Heart right ventricle (tissue), 16 donors: ENCODE measurements at regions not wholly inside any gene's neighbourhood (a gene's known extent, or its start where the extent isn't known, plus 50 kb on each side); places are given as distances from the start of the nearest gene placed in this dataset.

ENCODE experiments used
- ATAC-seq, 8 donors: fragments of 200-7000 bp; cut with Tn5 transposase; one replicate each; pipeline ENCODE4 v1.9.1; 2020; ENCODE audit warnings: mild to moderate bottlenecking in 8 of 8, moderate library complexity in 8 of 8, moderate number of reproducible peaks in 1 of 8
- DNase-seq, 2 donors: peaks; one replicate each; pipeline ENCODE4 v3.0.0-alpha.2; 2020
- H3K27ac ChIP-seq, 10 donors: fragments of 200-600 bp; sonication (generic) in 2 of 10; one replicate each; pipeline versions ENCODE4 v1.5.0 to v1.8.0; 2020 to 2022; ENCODE audit warnings: mild to moderate bottlenecking in 3 of 10
- H3K27me3 ChIP-seq, 7 donors: fragments of 200-600 bp; one replicate each; pipeline ENCODE4 v1.8.0; 2021 to 2022; ENCODE audit warnings: mild to moderate bottlenecking in 2 of 7
- H3K36me3 ChIP-seq, 9 donors: fragments of 200-600 bp; sonication (generic) in 1 of 9; one replicate each; pipeline versions ENCODE4 v1.5.0 to v1.8.0; 2020 to 2022; ENCODE audit warnings: mild to moderate bottlenecking in 2 of 9
- H3K4me1 ChIP-seq, 9 donors: fragments of 200-600 bp; sonication (generic) in 1 of 9; one replicate each; pipeline versions ENCODE4 v1.5.0 to v1.8.0; 2020 to 2022; ENCODE audit warnings: mild to moderate bottlenecking in 4 of 9
- H3K4me3 ChIP-seq, 10 donors: fragments of 200-600 bp; sonication (generic) in 2 of 10; one replicate each; pipeline versions ENCODE4 v1.5.0 to v1.8.0; 2020 to 2022; ENCODE audit warnings: mild to moderate bottlenecking in 7 of 10, moderate library complexity in 2 of 10
- H3K9me3 ChIP-seq, 11 donors: fragments of 200-600 bp in 10 of 11; sonication (generic) in 2 of 11; one replicate each; pipeline versions ENCODE4 v1.5.0 to v1.8.0; 2013 to 2022; ENCODE audit warnings: mild to moderate bottlenecking in 2 of 11, control low read depth in 1 of 11, moderate library complexity in 1 of 11
- CTCF ChIP-seq, 9 donors: fragments of 200-600 bp; sonication (generic) in 2 of 9; IDR thresholded peaks; one replicate each; pipeline versions ENCODE4 v1.5.0 to v1.8.0; 2021 to 2022; ENCODE audit warnings: antibody characterized with exemption in 9 of 9, mild to moderate bottlenecking in 5 of 9, moderate library complexity in 1 of 9
- WGBS, 2 donors: extraction: QIAGEN DNeasy Blood & Tissue Kit; methylation state at CpG; one replicate each; pipeline ENCODE4 v1.1.7; 2013; ENCODE audit warnings: inconsistent platforms in 1 of 2; 5-methylcytosine and 5-hydroxymethylcytosine counted together
- intact Hi-C, 10 donors: fragments of 100-400 bp; cut with DNase I; formaldehyde crosslinking; loops; one replicate each; pipeline versions ENCODE4 v1.11.1 to v1.14.2; 2022
- donor health status: Arrhythmogenic right ventricular cardiomyopathy.
- donor health status: ischemic (EF 13 %, LVEDD 7.1; RV severe dilation, severe dysfunction).
- donor health status: healthy with polysubstance abuse.
- donor health status: DM: no; HTN: yes; CAD: no.
- donor health status: DM: no; HTN: no; CAD: no.
- donor health status: ischemic (EF 25% LVEDD 6.9; RV normal size, moderate dysfunction).
- donor health status: ischemic (EF 25% LVEDD 5.7; RV mildly dilated, moderate dysfunction).
- donor health status: healthy.
- donor health status: DM: yes; HTN: yes; CAD: no.
- donor health status: Ischemic cardiomyopathy.
- donor health status: ischemic (EF 35%, LVEDD 5.7; RV mildly dilated, moderate dysfunction).
- donor health status: nonischemic (EF 11% LVEDD 7.7; RV severe dilation, severe dysfunction).
- donor health status: DM: yes; HTN: yes; CAD: no.
- donor health status: PGD.
- donor health status: ischemic (EF 29% LVEDD 5.4; RV normal size, mild dysfunction).
- donor health status: nonischemic (EF 23%, LVEDD 6.1; RV moderate dilation, normal function).

GRCh38 chr2:82246220-82246775, 1941.7 kb upstream of the LRRTM1 start:
- Histone ChIP-seq H3K36me3 (no peaks in the 10 kb centered on the region), H3K27ac (no peak overlapping the region), H3K4me1 (no peaks in the 10 kb centered on the region), H3K9me3 (peaks cover 0 to 13% (median 0%) of the 10 kb centered on the region in 11 donors), H3K4me3 (no peak overlapping the region), H3K27me3 (no peaks in the 10 kb centered on the region)
- DNase-seq, result no peak
- WGBS, 2 donors, result 68 to 82% methylated on average over 1 of the region's 1 CpG
- no peak for ATAC-seq
- TF ChIP-seq CTCF (IDR thresholded peaks at IDR 0.05), result no peak
- intact Hi-C loops, result no loop called here

DNA sequence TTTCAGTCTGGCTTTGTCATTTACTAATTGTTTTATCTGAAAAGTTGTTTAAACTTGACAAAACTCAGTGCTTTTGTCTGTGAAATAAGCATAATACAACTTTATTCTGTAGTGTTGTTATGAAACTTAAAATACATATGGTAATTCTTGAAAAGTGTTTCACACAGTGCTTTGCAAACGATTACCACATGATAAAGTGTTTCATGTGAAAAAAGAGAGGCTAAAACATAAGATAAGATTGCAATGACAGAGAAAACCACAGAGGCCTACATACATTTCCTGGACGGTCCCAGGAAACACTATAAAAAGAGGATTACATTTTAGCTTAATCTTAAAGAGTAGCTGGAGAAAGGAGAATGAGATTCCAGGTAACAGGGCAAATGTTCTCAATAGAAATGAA, 1934.6 kb upstream of the LRRTM1 start:
- H3K27me3 ChIP-seq, result no peaks in the 10 kb centered on the region
- no peaks in the 10 kb centered on the region for H3K36me3 ChIP-seq
- TF ChIP-seq CTCF (IDR thresholded peaks at IDR 0.05), result no peak
- intact Hi-C loops, result no loop called here
- peaks cover 0 to 20% (median 0%) of the 10 kb centered on the region in 11 donors for H3K9me3 ChIP-seq
- H3K4me3 ChIP-seq, result no peak overlapping the region
- DNase-seq, result no peak
- no peak overlapping the region for H3K27ac ChIP-seq
- WGBS, 2 donors, result 35 to 36% methylated on average over 2 of the region's 2 CpGs
- no peaks in the 10 kb centered on the region for H3K4me1 ChIP-seq
- ATAC-seq, result no peak

DNA sequence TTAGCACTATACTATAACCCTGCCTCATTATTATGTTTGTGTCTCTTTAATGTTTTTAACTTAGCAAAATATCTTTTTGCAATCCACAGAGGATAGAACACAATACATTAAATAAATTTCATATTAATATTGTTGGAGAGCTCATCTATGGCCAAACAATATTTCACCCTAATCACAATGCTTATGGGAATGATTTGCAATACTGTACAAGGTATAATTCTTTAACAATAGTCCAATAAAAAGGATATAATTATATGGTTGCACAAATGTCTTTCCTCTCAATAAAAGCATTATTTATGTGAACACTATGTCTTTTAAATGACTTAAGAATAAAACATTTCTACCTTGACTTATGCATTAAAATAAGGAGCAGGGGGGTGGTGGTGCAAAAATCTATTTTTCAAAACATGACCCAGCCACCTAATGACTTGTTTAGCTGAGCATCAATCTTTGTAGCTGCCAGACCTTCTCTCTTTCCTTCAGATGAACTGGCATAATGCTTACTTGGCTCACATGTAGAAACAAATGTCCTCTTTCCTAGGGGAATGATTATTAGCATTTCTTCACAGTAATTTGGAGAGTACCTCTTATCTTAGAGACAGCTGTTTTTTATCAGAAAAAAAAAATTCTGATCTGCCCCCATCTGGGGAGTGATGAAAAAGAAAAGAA, 1933.6 kb upstream of the LRRTM1 start:
- Histone ChIP-seq H3K9me3 (peaks cover 0 to 16% (median 0%) of the 10 kb centered on the region in 11 donors), H3K27me3 (no peaks in the 10 kb centered on the region), H3K27ac (no peak overlapping the region), H3K4me3 (no peak overlapping the region), H3K36me3 (no peaks in the 10 kb centered on the region), H3K4me1 (no peaks in the 10 kb centered on the region)
- DNase-seq (no peak), ATAC-seq (no peak)
- intact Hi-C loops, result no loop called here
- no peak for TF ChIP-seq CTCF (IDR thresholded peaks at IDR 0.05)

GRCh38 chr2:82234283-82234874, 1929.8 kb upstream of the LRRTM1 start:
- no peak overlapping the region for H3K27ac ChIP-seq
- TF ChIP-seq CTCF (IDR thresholded peaks at IDR 0.05), result no peak
- intact Hi-C loops, result no loop called here
- no peak overlapping the region for H3K4me3 ChIP-seq
- H3K27me3 ChIP-seq, result no peaks in the 10 kb centered on the region
- 83 to 87% methylated on average over 8 of the region's 8 CpGs for WGBS, 2 donors
- no peaks in the 10 kb centered on the region for H3K9me3 ChIP-seq
- no peak for ATAC-seq
- H3K4me1 ChIP-seq, result no peaks in the 10 kb centered on the region
- no peaks in the 10 kb centered on the region for H3K36me3 ChIP-seq
- no peak for DNase-seq
